Naive thymus-derived CD4-positive, alpha-beta T cell (primary cell): ENCODE measurements at regions not wholly inside any gene's neighbourhood (a gene's known extent, or its start where the extent isn't known, plus 50 kb on each side); places are given as distances from the start of the nearest gene placed in this dataset.
A peak's percentile ranks its signal among the peaks of the same experiment; 100 is the strongest.

Source experiments
- ATAC-seq: fragments of 150-1000 bp; cut with Tn5 transposase; 2 replicates; pipeline ENCODE4 v1.10.0; 2021; ENCODE audit warnings: mild to moderate bottlenecking, moderate library complexity
- CTCF ChIA-PET: fragments of 350-600 bp; sonication (Branson Sonifier 250); formaldehyde crosslinking; loops from one replicate; lab custom pipeline; 2021; ENCODE audit warnings: antibody characterized with exemption; lab: Charles Lee
- POLR2A ChIA-PET: fragments of 350-600 bp; sonication (Branson Sonifier 250); formaldehyde crosslinking; loops from one replicate; lab custom pipeline; 2021; ENCODE audit warnings: antibody characterized with exemption, inconsistent platforms; lab: Charles Lee
- DNase-seq, 9 donors: peaks; one replicate each; pipeline versions ENCODE4 v3.0.0 to v3.0.0-alpha.2; 2020 to 2022; ENCODE audit warnings: mixed read lengths in 1 of 9
- H3K27ac ChIP-seq: one replicate; pipeline ENCODE4 v1.7.0; 2013; ENCODE audit warnings: mild to moderate bottlenecking, low read depth, low read length, moderate library complexity
- H3K27me3 ChIP-seq, 2 donors: one replicate each; pipeline ENCODE4 v1.7.0; 2013; ENCODE audit warnings: low read length in 2 of 2, mild to moderate bottlenecking in 2 of 2, moderate library complexity in 2 of 2; ENCODE audit not compliant: control insufficient read depth in 2 of 2, insufficient read depth in 2 of 2
- H3K36me3 ChIP-seq, 3 experiments: 1 replicate in 2 of 3; 2 replicates in 1 of 3; pipeline ENCODE4 v1.7.0; 2013; ENCODE audit warnings: low read length in 3 of 3, mild to moderate bottlenecking in 3 of 3, moderate library complexity in 1 of 3; ENCODE audit not compliant: insufficient read depth in 3 of 3, control insufficient read depth in 2 of 3
- H3K4me1 ChIP-seq, 2 donors: one replicate each; pipeline ENCODE4 v1.7.0; 2013; ENCODE audit warnings: low read length in 2 of 2, mild to moderate bottlenecking in 2 of 2, moderate library complexity in 1 of 2; ENCODE audit not compliant: control insufficient read depth in 2 of 2, insufficient read depth in 2 of 2
- H3K4me3 ChIP-seq: 2 replicates; pipeline ENCODE4 v1.7.0; 2013; ENCODE audit warnings: mild to moderate bottlenecking, low read length
- H3K9me3 ChIP-seq, 3 experiments: 1 replicate in 2 of 3; 2 replicates in 1 of 3; pipeline ENCODE4 v1.7.0; 2013; ENCODE audit warnings: low read length in 3 of 3; ENCODE audit not compliant: control insufficient read depth in 2 of 3
- H3K27ac Mint-ChIP-seq, 9 donors: one replicate each; pipeline ENCODE4 v1.8.0; 2020 to 2022; ENCODE audit warnings: mixed read lengths in 9 of 9, mild to moderate bottlenecking in 8 of 9, moderate library complexity in 5 of 9, inconsistent platforms in 2 of 9
- H3K27me3 Mint-ChIP-seq, 5 donors: one replicate each; pipeline ENCODE4 v1.8.0; 2021 to 2022; ENCODE audit warnings: mixed read lengths in 5 of 5, mild to moderate bottlenecking in 1 of 5
- H3K36me3 Mint-ChIP-seq, 5 donors: one replicate each; pipeline ENCODE4 v1.8.0; 2020 to 2022; ENCODE audit warnings: mixed read lengths in 5 of 5, mild to moderate bottlenecking in 3 of 5, inconsistent platforms in 1 of 5
- H3K4me1 Mint-ChIP-seq, 7 donors: one replicate each; pipeline ENCODE4 v1.8.0; 2020 to 2022; ENCODE audit warnings: mixed read lengths in 7 of 7, mild to moderate bottlenecking in 3 of 7, inconsistent platforms in 1 of 7
- H3K4me3 Mint-ChIP-seq, 10 donors: one replicate each; pipeline ENCODE4 v1.8.0; 2020 to 2022; ENCODE audit warnings: mild to moderate bottlenecking in 10 of 10, mixed read lengths in 10 of 10, moderate library complexity in 6 of 10, inconsistent platforms in 2 of 10
- H3K9me3 Mint-ChIP-seq, 11 donors: one replicate each; pipeline ENCODE4 v1.8.0; 2020 to 2022; ENCODE audit warnings: mixed read lengths in 11 of 11, mild to moderate bottlenecking in 4 of 11, inconsistent platforms in 1 of 11, moderate library complexity in 1 of 11
- intact Hi-C, 2 donors: fragments of 100-400 bp; cut with micrococcal nuclease; formaldehyde crosslinking; loops; one replicate each; pipeline ENCODE4 v1.15.1; 2023

DNA sequence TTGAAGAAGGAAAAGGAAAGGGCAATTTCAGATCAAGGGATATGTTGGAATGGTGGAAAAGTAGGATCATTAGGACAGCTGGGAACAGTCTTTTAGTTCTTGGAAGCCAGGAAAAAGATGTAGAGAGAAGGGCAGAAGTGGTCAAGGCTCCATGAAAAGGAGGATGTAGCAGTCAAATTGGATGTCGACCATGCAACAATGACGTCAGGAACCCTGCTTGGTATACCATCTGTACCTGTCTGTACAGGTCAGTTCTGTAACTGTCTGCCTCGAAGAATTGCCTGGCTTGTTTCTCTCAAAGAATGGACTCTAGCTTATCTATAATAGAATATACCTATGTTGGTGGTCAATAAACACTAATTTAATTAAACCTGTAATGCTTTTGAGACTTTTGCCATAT is 157.8 kb upstream of the SGO1 start:
- Histone ChIP-seq H3K27ac (no peak overlapping the region), H3K36me3 (no peaks in the 10 kb centered on the region), H3K4me1 (no peaks in the 10 kb centered on the region), H3K9me3 (no peaks in the 10 kb centered on the region), H3K27me3 (no peaks in the 10 kb centered on the region), H3K4me3 (no peak overlapping the region)
- no peak for ATAC-seq
- Mint-ChIP-seq H3K9me3 (no peaks in the 10 kb centered on the region), H3K4me3 (no peak overlapping the region), H3K27ac (no peak overlapping the region), H3K36me3 (no peaks in the 10 kb centered on the region), H3K27me3 (peaks cover 0 to 4% (median 0%) of the 10 kb centered on the region in 5 donors), H3K4me1 (no peaks in the 10 kb centered on the region)
- DNase-seq, result no peak
- POLR2A ChIA-PET, result no interaction called here
- CTCF ChIA-PET, result no interaction called here
- intact Hi-C loops, result loop anchor here in 1 of 2 donors (5.0 kb wide), 1 partner anchor 1549 kb away; no protein-coding TSS in a partner anchor

DNA sequence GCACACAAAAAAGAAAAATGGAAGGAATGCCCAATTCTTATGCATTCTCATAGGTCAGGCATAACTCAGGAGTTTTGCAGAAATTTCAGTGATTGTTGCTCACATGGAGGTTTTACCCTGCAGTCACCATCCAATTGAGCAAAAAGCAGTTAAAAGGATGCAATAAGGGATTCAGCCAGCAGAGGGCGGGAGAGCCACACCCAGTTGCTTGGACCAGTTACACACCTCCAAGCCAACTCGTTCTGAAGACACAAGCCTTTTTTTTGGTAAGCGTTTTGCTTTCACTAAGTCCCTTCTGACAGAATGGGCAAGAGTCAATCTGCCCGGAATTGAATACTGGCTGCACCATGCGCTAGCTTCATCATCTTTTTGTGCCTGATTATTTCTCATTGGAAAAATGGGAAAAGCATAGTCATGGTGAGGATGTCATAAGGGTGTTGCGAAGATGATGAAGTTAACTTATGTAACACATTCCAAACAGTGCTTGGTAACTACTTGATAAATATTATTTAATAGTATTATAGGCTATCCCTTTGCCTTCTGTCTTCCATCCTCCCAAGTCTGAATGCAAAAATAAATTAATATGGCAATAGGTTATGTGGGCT is 154.4 kb upstream of the SGO1 start:
- intact Hi-C loops, result loop anchor here (2.0 to 5.0 kb wide), 2 partner anchors 1552 to 1778 kb away; no protein-coding TSS in a partner anchor
- CTCF ChIA-PET, result no interaction called here
- H3K36me3 ChIP-seq, result no peaks in the 10 kb centered on the region
- no peak overlapping the region for H3K27ac ChIP-seq
- ATAC-seq (peak; percentile 81), DNase-seq (peak; percentile 12 to 56 (median 44))
- POLR2A ChIA-PET, result no interaction called here
- Mint-ChIP-seq H3K27ac (no peak overlapping the region), H3K36me3 (no peaks in the 10 kb centered on the region), H3K4me3 (no peak overlapping the region), H3K9me3 (no peaks in the 10 kb centered on the region), H3K27me3 (peaks cover 0 to 4% (median 0%) of the 10 kb centered on the region in 5 donors), H3K4me1 (no peaks in the 10 kb centered on the region)
- H3K27me3 ChIP-seq, result no peaks in the 10 kb centered on the region
- no peaks in the 10 kb centered on the region for H3K9me3 ChIP-seq
- H3K4me1 ChIP-seq, result no peaks in the 10 kb centered on the region
- H3K4me3 ChIP-seq, result no peak overlapping the region

DNA sequence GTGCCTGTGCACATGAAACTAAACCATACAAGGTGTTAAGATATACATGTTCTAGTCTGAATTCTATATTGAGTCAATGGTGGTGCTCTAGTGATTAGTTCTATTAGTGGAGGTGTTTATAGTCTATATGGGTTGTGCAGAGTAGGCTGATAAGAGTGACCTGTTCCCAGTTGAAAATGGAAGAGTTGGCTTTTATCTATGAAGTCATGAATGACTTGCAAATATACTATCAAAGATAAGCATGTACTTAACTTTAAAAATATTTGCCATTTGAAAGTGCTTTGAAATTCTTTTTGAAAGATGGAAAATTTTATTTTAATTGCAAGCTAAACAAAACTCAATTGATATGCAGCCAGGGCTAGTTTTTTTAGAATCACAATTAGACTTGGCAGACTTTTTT is 150.6 kb upstream of the SGO1 start:
- no peaks in the 10 kb centered on the region for H3K36me3 ChIP-seq
- H3K27ac ChIP-seq, result no peak overlapping the region
- no peaks in the 10 kb centered on the region for H3K36me3 Mint-ChIP-seq
- no peaks in the 10 kb centered on the region for H3K27me3 ChIP-seq
- H3K9me3 ChIP-seq, result no peaks in the 10 kb centered on the region
- H3K4me1 ChIP-seq, result no peaks in the 10 kb centered on the region
- no peaks in the 10 kb centered on the region for H3K4me1 Mint-ChIP-seq
- peaks cover 0 to 6% (median 0%) of the 10 kb centered on the region in 5 donors for H3K27me3 Mint-ChIP-seq
- DNase-seq (no peak), ATAC-seq (no peak)
- H3K4me3 Mint-ChIP-seq, result no peak overlapping the region
- ChIA-PET CTCF (no interaction called here), POLR2A (no interaction called here)
- intact Hi-C loops, result no loop called here
- no peak overlapping the region for H3K27ac Mint-ChIP-seq
- H3K9me3 Mint-ChIP-seq, result no peaks in the 10 kb centered on the region
- H3K4me3 ChIP-seq, result no peak overlapping the region

DNA sequence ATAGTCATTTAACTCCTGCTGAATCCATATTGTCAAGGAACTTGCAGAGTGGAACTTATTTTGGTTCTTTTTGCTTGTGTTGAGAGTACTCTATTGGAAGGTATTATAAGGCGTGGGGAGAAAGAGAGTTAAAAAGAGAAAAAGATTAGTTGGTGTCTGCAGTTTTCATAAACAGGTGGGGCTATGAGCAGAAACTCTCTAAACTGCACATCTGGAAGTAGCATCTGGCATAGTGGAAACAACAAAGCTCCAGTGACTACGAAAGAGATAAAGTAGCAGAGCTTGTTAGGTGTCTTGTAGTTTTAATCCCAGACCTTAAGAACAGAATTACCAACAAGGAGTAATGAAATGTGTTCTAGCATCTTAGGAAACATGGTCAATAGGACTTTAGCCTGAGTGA is 148.8 kb upstream of the SGO1 start:
- no peaks in the 10 kb centered on the region for H3K4me1 ChIP-seq
- Mint-ChIP-seq H3K9me3 (peaks cover 0 to 2% (median 0%) of the 10 kb centered on the region in 11 donors), H3K4me1 (no peaks in the 10 kb centered on the region), H3K4me3 (no peak overlapping the region), H3K27me3 (peaks cover 0 to 6% (median 0%) of the 10 kb centered on the region in 5 donors), H3K36me3 (no peaks in the 10 kb centered on the region), H3K27ac (no peak overlapping the region)
- intact Hi-C loops, result no loop called here
- ATAC-seq, result no peak
- no peaks in the 10 kb centered on the region for H3K27me3 ChIP-seq
- H3K36me3 ChIP-seq, result no peaks in the 10 kb centered on the region
- H3K4me3 ChIP-seq, result no peak overlapping the region
- ChIA-PET POLR2A (no interaction called here), CTCF (no interaction called here)
- DNase-seq, result no peak
- H3K9me3 ChIP-seq, result no peaks in the 10 kb centered on the region
- no peak overlapping the region for H3K27ac ChIP-seq

DNA sequence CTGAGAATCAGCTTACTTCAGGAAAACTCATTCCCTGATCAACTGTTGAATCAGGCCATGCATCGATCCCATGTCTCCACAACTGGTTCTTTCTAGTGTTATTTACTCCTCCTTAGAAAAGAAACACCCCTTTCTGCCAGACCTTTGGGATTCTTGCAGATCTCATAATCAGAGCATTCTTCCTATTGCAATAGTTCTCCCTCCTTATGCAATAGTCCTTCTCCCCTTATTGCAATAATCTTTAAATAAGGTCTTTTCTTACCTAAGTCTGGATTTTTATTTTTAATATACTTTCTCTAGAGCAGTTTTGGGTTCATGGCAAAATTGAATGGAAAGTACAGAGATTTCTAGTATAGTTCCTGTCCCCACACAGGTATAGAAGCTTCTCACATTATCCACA is 141.9 kb upstream of the SGO1 start:
- H3K9me3 ChIP-seq, result no peaks in the 10 kb centered on the region
- Mint-ChIP-seq H3K4me3 (no peak overlapping the region), H3K36me3 (no peaks in the 10 kb centered on the region), H3K27ac (no peak overlapping the region), H3K27me3 (peaks cover 0 to 2% (median 0%) of the 10 kb centered on the region in 5 donors), H3K4me1 (no peaks in the 10 kb centered on the region), H3K9me3 (peaks cover 0 to 2% (median 0%) of the 10 kb centered on the region in 11 donors)
- H3K4me1 ChIP-seq, result no peaks in the 10 kb centered on the region
- H3K27me3 ChIP-seq, result no peaks in the 10 kb centered on the region
- H3K4me3 ChIP-seq, result no peak overlapping the region
- POLR2A ChIA-PET, result no interaction called here
- intact Hi-C loops, result no loop called here
- CTCF ChIA-PET, result no interaction called here
- DNase-seq (no peak), ATAC-seq (no peak)
- no peak overlapping the region for H3K27ac ChIP-seq
- no peaks in the 10 kb centered on the region for H3K36me3 ChIP-seq

DNA sequence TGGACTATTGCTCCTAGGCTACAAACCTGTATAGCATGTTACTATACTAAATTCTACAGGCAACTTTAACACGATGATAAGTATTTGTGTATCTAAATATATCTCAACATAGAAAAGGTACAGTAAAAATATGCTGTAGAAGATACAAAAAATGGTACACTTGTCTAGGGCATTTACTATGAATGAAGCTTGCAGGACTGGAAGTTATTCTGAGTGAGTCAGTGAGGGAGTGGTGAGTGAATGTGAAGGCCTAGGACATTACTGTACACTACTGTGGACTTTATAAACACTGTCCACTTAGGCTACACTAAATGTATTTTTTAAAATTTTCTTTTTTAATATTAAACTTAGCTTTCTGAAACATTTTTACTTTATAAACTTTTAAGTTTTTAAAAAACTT is 140.5 kb upstream of the SGO1 start:
- no peak for ATAC-seq
- intact Hi-C loops, result no loop called here
- no peak overlapping the region for H3K27ac Mint-ChIP-seq

DNA sequence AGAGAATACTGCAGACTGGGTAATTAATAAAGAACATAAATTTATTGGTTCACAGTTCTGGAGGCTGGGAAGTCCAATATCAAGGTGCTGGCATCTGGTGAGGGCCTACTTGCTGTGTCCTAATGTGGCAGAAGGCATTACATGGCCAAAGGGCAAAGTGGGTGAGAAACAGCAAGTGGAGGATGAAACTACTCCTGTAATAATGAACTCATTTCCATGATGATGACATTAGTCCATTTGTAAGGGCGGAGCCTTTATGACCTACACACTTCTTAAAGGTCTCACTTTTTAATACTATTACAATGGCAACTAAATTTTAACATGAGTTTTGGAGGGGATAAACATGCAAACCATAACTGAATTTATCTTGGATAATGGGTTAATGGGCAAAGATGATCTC is 139.6 kb upstream of the SGO1 start:
- H3K9me3 Mint-ChIP-seq, result no peaks in the 10 kb centered on the region
- ChIA-PET CTCF (no interaction called here), POLR2A (no interaction called here)
- intact Hi-C loops, result no loop called here
- H3K36me3 ChIP-seq, result no peaks in the 10 kb centered on the region
- H3K27ac Mint-ChIP-seq, result no peak overlapping the region
- no peaks in the 10 kb centered on the region for H3K27me3 ChIP-seq
- H3K4me1 Mint-ChIP-seq, result no peaks in the 10 kb centered on the region
- H3K27me3 Mint-ChIP-seq, result no peaks in the 10 kb centered on the region
- H3K36me3 Mint-ChIP-seq, result no peaks in the 10 kb centered on the region
- ATAC-seq, result no peak
- no peaks in the 10 kb centered on the region for H3K9me3 ChIP-seq
- H3K4me3 Mint-ChIP-seq, result no peak overlapping the region
- DNase-seq, result no peak
- no peak overlapping the region for H3K27ac ChIP-seq
- H3K4me3 ChIP-seq, result no peak overlapping the region
- H3K4me1 ChIP-seq, result no peaks in the 10 kb centered on the region

More for the DNA sequence above, 140.5 kb upstream of the SGO1 start:
- Mint-ChIP-seq H3K27me3 (peaks cover 0 to 2% (median 0%) of the 10 kb centered on the region in 5 donors), H3K4me3 (no peak overlapping the region), H3K4me1 (no peaks in the 10 kb centered on the region), H3K9me3 (peaks cover 0 to 2% (median 0%) of the 10 kb centered on the region in 11 donors), H3K36me3 (no peaks in the 10 kb centered on the region)
- Histone ChIP-seq H3K4me3 (no peak overlapping the region), H3K9me3 (no peaks in the 10 kb centered on the region), H3K4me1 (no peaks in the 10 kb centered on the region), H3K27me3 (no peaks in the 10 kb centered on the region), H3K36me3 (no peaks in the 10 kb centered on the region), H3K27ac (no peak overlapping the region)
- no peak for DNase-seq
- ChIA-PET POLR2A (interaction anchor here (0.6 kb wide), 1 partner anchor 1175 kb away, joined by 3 read pairs; no protein-coding TSS in a partner anchor), CTCF (interaction anchor here (0.6 to 0.7 kb wide), 2 partner anchors 20 to 561 kb away, joined by 3 read pairs; no protein-coding TSS in a partner anchor)
